ENCODE measurements at regions not wholly inside any gene's neighbourhood (a gene's known extent, or its start where the extent isn't known, plus 50 kb on each side); places are given as distances from the start of the nearest gene placed in this dataset.

DNA sequence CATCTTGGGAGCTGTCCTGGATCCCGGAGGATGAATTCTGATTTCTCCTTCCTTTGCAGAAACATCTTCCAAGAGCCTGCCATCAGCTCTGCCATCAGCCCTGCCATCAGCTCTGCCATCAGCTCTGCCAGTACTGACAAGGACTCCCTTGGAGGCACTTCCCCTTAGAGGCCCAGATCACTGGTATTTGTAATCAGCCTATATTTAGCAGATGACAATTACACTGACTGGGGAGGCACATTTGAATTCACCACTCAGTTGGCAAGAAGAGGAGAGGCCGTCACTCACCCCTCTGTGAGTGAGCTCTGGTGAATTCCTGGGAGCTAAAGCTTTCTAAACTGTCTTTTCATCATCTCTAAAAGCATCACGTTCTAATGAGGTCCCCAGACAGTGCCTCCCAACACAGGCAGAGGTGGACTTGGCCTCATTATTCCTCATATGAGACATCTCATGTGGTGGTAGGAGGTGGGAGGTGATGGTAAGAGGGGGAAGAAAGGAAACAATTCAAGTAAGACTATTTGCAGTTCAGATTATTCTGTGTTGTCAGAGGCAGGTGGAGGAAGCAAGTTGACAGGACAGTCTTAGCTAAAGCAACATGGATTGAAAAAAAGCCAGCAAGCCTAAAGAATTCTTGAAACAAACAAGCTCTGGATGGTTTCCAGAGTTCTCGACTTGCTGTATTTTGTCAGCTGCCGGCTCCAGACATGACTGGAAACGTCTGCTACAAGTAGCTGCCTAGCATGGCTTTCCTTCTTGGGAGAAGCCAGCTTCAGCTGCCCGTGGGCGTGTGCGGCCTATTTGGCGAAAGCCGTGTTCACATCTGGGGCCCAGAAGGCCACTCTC lies 771.7 kb downstream of the TBC1D22A start:
- Histone ChIP-seq H4K20me1 (ENCODE audit: insufficient read depth, low read length) (no peaks in the 10 kb centered on the region), H2BK15ac (ENCODE audit: low read depth, low read length) (no peak overlapping the region), H3K4me3 (ENCODE audit: insufficient read depth, low read depth, low read length) (no peak overlapping the region), H3K4ac (ENCODE audit: low read depth, low read length) (no peak overlapping the region), H3K9me1 (ENCODE audit: insufficient read depth, low read length) (no peaks in the 10 kb centered on the region), H2BK120ac (ENCODE audit: low read depth, low read length) (no peak overlapping the region), H3K4me1 (ENCODE audit: control insufficient read depth, insufficient read depth, low read length) (no peaks in the 10 kb centered on the region), H3K23ac (ENCODE audit: low read depth, low read length) (no peak overlapping the region), H3K56ac (ENCODE audit: extremely low read depth, insufficient read depth, low read length) (no peak overlapping the region), H2AK5ac (ENCODE audit: low read depth, low read length) (no peak overlapping the region), H3K27me3 (ENCODE audit: control insufficient read depth, insufficient read depth, low read length) (no peaks in the 10 kb centered on the region), H3K9me3 (ENCODE audit: control insufficient read depth, insufficient read depth, low read length) (peaks cover 29% of the 10 kb centered on the region), H3K4me2 (ENCODE audit: low read depth, low read length) (no peak overlapping the region), H3K79me1 (ENCODE audit: low read depth in 1 of 2, low read length in 2 of 2) (no peaks in the 10 kb centered on the region), H4K5ac (ENCODE audit: low read depth, low read length) (no peak overlapping the region), H4K91ac (ENCODE audit: insufficient read depth, low read depth, low read length) (no peak overlapping the region), H3K27ac (ENCODE audit: insufficient read depth, low read length) (no peak overlapping the region), H3K14ac (replicated peaks; ENCODE audit: low read depth, low read length) (no peak overlapping the region), H3K36me3 (ENCODE audit: control insufficient read depth, insufficient read depth, low read length) (no peaks in the 10 kb centered on the region), H2AK9ac (replicated peaks; ENCODE audit: low read depth, low read length, poor library complexity) (no peak overlapping the region), H2AFZ (replicated peaks; ENCODE audit: low read length, poor library complexity) (no peak overlapping the region), H3K9ac (ENCODE audit: low read depth, low read length) (no peak overlapping the region), H4K8ac (ENCODE audit: low read depth in 2 of 2, low read length in 2 of 2) (no peak overlapping the region), H2BK5ac (ENCODE audit: low read depth, low read length, poor library complexity, severe bottlenecking) (no peak overlapping the region), H3K18ac (ENCODE audit: low read depth, low read length) (no peak overlapping the region), H2BK20ac (ENCODE audit: low read depth, low read length) (no peak overlapping the region)
- no peak for ATAC-seq (ENCODE audit: low read depth)
- TF ChIP-seq ELK1 (IDR thresholded peaks at IDR 0.05; ENCODE audit: borderline replicate concordance, low read depth, low read length) (no peak), FOS (IDR thresholded peaks at IDR 0.05; ENCODE audit: low read depth, low read length) (no peak), MXI1 (IDR thresholded peaks at IDR 0.05; ENCODE audit: borderline replicate concordance, low read depth, low read length) (no peak), POLR2A (IDR thresholded peaks at IDR 0.05; ENCODE audit: low read depth, low read length) (no peak), MAFK (IDR thresholded peaks at IDR 0.05; ENCODE audit: low read depth, low read length) (no peak), MAZ (IDR thresholded peaks at IDR 0.05; ENCODE audit: borderline replicate concordance, low read depth, low read length) (no peak), NFE2L2 (IDR thresholded peaks at IDR 0.05; ENCODE audit: low read depth, low read length) (no peak), BHLHE40 (IDR thresholded peaks at IDR 0.05; ENCODE audit: low read depth, low read length) (no peak), CHD1 (IDR thresholded peaks at IDR 0.05; ENCODE audit: low read depth, low read length) (no peak), RFX5 (IDR thresholded peaks at IDR 0.05; ENCODE audit: low read depth, low read length) (no peak), CEBPB (IDR thresholded peaks at IDR 0.05; ENCODE audit: low read depth, low read length) (no peak), SMC3 (IDR thresholded peaks at IDR 0.05; ENCODE audit: low read depth, low read length) (no peak), RAD21 (IDR thresholded peaks at IDR 0.05; ENCODE audit: low read length) (no peak), RCOR1 (IDR thresholded peaks at IDR 0.05; ENCODE audit: insufficient replicate concordance, low read length) (no peak)
- TF ChIP-seq, protein P1, sequence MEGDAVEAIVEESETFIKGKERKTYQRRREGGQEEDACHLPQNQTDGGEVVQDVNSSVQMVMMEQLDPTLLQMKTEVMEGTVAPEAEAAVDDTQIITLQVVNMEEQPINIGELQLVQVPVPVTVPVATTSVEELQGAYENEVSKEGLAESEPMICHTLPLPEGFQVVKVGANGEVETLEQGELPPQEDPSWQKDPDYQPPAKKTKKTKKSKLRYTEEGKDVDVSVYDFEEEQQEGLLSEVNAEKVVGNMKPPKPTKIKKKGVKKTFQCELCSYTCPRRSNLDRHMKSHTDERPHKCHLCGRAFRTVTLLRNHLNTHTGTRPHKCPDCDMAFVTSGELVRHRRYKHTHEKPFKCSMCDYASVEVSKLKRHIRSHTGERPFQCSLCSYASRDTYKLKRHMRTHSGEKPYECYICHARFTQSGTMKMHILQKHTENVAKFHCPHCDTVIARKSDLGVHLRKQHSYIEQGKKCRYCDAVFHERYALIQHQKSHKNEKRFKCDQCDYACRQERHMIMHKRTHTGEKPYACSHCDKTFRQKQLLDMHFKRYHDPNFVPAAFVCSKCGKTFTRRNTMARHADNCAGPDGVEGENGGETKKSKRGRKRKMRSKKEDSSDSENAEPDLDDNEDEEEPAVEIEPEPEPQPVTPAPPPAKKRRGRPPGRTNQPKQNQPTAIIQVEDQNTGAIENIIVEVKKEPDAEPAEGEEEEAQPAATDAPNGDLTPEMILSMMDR (conservative IDR thresholded peaks at IDR 0.05; ENCODE audit: low read depth, low read length), result no peak
- TF ChIP-seq, protein P2, sequence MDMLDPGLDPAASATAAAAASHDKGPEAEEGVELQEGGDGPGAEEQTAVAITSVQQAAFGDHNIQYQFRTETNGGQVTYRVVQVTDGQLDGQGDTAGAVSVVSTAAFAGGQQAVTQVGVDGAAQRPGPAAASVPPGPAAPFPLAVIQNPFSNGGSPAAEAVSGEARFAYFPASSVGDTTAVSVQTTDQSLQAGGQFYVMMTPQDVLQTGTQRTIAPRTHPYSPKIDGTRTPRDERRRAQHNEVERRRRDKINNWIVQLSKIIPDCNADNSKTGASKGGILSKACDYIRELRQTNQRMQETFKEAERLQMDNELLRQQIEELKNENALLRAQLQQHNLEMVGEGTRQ (IDR thresholded peaks at IDR 0.05; ENCODE audit: low read depth, low read length), result no peak
- WGBS, 2 experiments (ENCODE audit: extremely low coverage in 2 of 2, insufficient read length in 1 of 2), result 11% methylated on average over 3 of the region's 11 CpGs; no CpG with 5 or more reads in 1 of the 2 experiments
- no peak for DNase-seq
- dilution Hi-C loops (cut with HindIII; ENCODE audit: low sequenced_read_pairs, unreplicated experiment), result no loop called here
- intact Hi-C loops (cut with micrococcal nuclease), result no loop called here
- ChIA-PET CTCF (no interaction called here), POLR2A (ENCODE audit: unreplicated experiment) (no interaction called here)
- in situ Hi-C loops (cut with MboI; ENCODE audit: low sequenced_read_pairs), result no loop called here
- no TSS peak for BruUV-seq (replicated peaks)

All from IMR-90 (cell line).